CD4-positive, alpha-beta T cell treated with Interleukin-21 for 1 hour (primary cell): ENCODE measurements at regions not wholly inside any gene's neighbourhood (a gene's known extent, or its start where the extent isn't known, plus 50 kb on each side); places are given as distances from the start of the nearest gene placed in this dataset.
"Not testable (repeated sequence)": the region's sequence is repeated elsewhere in the genome, so short reads cannot be mapped to it uniquely, and the experiment has no call there.

Experiments
- DNase-seq: peaks from one replicate; pipeline ENCODE4 v3.0.0-alpha.2; 2020

DNA sequence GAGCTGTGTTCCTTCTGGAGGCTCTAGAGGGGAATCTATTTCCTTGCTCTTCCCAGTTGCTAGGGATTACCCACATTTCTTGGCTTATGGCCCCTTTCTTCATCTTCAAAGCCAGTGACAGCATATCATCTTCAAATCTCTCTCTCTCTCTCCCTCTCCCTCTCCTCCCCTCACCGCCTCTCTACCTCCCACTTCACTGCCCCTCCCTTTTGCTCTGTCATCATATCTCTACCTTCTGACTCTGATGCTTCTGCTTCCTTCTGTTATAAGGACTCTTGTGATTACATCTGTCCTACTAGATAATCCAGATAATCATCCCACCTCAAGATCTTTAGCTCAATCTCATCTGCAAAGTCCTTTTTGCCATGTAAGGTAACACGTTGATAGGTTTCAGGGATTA is 93.1 kb upstream of the TEX13D start:
- DNase-seq = peak; percentile 40

DNA sequence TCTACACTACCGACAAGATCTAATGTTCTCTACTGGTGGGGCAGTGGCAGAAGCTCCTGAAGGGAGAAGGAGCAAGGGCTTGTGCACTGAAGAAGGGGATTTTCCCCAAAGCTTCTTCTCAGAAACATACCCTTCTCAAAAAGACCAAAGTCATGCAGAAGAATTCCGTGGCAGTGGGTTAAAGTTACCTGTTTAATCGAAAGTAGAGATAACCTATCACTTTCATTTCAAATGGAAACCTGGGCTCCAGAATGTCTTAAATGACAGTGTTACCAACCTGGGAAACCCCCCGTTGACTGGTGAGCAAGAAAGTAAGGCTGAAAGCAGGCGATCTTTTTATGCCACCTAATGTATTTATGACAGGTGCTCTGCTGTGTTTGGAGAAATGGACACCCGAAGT is 92.5 kb upstream of the TEX13D start:
- DNase-seq = peak; percentile 64

DNA sequence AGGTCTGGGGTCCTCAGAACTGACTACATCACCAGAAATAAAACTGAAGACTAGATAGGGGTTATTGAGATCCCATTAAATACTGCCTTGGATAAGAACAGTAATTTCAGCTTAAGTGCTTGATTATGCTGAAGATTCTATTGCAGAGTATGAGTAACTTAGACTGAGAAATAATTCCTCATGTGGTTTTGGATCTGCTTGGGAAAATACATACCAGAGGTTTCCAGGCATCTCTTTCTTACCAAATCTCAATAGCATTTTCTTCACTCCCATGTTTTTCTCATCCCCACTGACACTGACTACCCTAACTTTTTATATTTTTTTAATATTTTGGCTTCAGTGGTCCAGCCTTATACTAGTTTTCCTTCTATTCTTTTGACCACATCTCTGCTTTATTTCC is 92.0 kb upstream of the TEX13D start:
- no peak for DNase-seq

DNA sequence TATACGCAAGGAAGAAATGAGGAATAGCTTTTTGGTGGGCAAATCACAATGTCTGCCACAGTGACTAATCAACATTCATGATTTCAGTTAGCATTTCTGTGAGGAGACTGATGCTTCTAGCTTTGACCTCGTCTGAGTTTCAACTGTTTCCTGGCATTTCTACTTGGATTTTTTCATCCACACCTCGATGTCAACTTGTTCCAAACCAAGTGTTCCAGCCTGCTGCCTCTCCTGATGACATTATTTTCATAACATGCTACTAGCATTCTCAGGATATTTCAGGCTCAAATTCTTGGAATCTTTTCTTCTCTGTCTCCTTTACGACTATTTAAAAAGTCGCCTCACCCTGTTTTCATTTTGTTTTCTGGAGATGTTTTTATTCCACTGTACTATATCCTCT is 90.3 kb upstream of the TEX13D start:
- DNase-seq = no peak

DNA sequence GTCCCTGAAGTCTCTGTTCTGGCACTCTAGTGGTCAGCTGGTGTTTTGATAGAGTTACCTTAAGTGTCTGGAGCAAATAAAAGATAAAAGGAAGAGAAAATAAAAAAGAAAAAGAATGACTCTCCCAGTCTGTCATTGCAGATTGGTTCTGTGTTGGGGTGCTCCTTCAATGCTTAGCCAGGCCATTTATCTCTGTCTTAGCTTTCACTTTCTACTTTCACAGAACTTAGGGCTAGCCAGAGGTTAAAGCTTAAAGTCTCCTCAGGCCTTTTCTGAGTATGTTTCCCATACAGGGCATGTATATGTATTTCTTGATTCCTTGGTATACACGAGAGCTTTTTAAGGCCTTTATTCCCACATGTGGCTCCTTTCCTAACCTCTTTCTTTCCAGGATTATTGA is 83.1 kb upstream of the TEX13D start:
- no peak for DNase-seq

DNA sequence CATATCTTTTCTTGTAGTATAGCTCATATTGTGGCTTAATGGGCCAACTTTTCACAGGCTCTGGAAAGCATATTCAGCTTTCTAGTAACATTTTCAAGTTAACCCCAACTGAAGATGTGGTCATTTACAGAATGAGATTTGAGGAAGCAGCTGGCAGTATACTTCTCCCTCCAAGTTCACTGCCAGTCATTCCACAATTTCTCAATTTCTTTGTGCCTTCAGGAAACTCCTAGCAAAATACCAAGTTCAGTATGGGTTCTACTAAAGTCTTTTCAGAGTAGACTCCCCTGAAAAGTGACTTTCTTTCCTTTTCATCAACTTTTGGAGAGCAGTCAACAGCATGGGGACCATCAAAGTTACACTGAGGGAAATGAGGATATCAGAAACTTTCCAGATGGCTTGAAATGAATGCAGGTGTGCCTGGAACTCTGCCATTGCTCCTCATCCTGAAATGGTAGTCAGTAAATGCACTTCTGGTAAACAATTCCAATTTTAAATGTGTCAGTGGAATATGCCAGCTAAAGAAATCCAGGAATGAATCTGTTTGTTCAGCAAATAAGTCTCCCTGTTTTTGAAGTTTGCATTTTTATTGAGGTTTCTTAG is 81.5 kb upstream of the TEX13D start:
- DNase-seq = no peak

DNA sequence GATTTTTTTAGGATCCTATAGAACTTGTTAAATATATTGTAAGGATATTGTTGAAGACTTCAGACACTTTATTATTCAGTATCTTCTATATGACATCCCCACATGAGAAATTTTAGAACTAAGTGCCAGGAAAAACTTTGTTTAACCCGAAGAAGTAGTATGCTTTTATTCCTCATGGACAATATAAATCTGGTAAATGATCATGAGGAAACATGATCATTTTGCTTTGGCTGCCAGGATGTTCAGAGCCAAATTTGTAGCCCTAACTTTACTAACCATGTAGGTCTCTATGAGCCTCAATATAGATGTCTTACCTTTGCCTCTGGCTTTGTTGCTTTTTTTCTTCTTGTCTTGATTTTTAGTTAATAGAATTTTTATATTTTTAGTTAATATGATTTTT is 77.8 kb upstream of the TEX13D start:
- no peak for DNase-seq

DNA sequence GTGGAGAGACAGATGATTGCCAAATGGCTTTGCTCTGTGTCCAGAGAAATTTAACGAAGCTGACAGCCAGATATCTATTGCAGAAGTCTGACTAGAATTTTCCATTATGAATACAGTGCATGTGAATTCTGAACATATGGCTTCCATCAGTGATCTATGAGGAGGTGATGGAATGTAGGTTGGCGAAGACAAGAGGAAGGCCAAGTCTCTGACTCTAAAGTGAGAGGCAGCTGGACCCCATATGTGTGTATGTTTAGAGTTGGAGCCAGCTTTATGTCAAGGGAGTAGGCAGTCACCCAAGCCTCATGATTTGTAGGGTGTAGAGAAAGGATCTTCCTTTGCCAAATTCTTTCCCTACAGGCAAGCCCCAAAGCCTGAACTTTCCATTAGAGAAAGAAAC is 76.2 kb upstream of the TEX13D start:
- DNase-seq = no peak

DNA sequence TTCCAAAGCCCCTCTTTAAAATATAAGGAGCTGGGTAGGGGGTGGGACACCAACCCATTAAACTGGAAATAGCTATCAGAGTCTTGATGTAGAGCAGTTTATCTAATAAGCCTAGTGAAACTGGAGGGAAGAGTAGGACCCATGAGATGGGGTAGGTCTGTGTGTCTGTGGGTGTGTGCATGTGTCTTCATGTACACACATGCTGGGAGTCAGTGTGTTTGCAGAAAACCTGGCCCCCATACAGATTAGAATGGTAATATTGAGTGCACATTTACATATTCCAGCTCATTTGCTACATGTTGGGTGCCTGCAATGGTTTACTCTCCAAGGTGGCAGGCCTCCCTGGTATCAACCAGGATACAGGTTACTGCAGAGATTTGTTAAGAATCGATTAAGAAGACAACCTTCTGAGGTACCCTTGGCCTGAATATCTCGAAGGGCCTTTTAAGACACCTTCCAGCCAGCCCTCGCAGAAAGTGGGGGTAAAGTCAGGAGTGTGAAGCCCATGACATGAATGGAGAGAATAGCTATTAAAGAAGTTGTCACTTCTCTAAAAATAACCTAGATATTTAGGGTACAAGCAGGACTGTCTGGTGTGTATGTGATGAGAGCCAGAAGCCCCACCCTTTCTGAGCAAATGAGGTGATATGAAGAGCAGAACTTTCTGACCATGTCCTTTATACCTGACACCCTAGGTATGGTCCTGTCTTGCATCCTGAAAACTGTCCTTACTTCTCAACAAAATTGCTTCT is 75.7 kb upstream of the TEX13D start:
- no peak for DNase-seq

DNA sequence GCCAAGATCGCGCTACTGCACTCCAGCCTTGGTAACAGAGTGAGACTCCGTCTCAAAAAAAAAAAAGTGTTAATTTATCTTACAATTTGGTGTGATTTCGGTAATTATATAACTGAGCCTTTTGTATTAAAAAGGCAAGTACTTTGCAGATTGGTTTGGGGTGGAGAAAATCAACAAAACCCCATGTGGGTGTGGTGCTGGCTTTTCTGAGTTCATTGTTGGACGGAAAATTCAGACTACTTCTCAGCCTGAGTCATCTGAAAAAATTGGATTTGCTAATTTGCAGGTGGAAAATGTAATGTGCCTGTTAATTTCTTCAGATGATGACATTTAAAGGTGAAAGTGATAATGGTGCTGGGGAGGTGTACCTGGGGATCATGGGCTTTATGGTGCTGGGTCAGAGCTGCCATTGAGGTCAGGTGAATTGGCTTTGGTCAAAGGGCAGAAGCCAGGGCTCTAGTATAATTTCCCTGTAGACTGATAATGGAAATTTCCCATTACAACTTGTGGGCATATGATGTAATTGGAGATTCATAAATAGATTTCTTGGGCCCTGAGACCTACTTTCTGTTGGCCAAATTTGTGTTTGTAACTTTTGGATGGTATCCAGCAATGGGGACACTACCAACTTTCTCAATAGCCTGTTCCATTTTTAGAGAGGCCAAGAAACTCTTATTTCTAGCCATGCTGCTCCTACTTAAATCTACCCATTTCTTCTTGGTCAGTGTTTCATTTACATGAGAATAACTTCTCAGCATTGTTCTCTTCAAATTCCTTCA is 74.3 kb upstream of the TEX13D start:
- DNase-seq = no peak

DNA sequence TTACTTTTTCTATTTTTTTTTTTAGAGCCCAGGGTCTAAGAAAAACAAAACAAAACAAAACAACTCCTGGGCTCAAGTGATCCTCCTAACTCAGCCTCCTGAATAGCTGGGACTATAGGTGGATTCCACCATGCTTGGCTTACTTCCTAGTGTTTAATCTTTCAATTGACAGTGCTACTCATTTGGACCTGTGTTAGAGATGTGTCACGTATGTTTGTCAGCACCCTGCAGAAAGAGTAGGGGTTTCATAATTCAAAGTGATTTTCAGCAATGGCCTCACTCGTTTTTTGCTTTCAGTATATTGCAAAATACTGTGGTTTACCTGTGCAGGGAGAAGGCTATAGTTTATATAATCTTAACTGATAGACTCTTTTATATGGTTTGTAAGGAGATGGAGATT is 71.6 kb upstream of the TEX13D start:
- DNase-seq = no peak

DNA sequence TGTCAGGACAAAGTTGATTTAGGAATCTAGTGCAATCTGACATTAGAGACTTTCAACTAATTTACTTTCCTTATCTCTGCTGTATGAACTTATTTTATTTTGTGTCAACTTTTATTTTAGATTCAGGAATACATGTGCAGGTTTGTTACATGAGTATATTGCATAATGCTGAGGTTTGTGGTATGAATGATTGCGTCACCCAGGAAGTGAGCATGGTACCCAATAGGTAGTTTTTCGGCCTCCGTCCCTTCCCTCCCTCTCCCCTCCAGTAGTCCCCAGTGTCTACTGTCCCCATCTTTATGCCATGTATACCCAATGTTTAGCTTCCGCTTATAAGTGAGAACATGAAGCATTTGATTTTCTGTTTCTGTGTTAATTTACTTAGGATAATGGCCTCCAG is 68.7 kb upstream of the TEX13D start:
- DNase-seq = no peak

DNA sequence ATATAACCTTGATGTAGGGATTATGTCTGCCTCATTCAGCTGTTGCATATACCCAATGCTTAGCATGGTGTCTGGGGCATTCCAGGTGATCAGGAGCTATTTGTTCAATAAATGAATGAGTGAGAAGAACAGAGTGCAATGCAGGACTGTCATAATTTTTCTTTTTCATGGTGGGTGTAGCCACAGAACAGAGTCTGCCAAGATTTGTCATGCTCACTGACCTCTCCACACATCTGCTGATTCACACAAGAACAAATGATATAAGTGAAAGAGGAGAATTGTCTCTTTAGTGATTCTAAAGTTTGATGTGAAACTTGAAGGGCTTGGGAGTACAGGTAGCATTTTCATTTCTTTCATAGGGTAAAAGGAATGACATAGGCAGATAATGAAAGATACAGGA is 64.4 kb upstream of the TEX13D start:
- no peak for DNase-seq

DNA sequence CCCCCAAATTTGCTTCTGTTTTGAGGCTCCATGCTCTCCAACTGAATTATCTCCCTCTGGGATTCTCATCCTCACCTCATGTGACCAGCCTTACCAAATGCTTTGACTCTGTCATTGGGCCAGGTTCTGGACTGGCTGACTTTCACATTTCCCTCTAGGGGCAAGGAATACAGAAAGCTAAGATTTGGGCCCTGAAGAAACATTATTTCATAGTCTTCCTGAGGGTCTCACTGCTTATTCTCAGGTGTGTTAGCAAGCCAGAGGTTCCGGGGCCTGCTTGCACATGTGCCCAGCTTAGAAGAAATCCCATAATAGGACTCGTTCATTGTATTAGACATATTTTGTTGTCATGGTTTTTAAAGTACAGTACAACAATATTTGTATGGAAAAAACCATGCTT is 62.6 kb upstream of the TEX13D start:
- DNase-seq = no peak

DNA sequence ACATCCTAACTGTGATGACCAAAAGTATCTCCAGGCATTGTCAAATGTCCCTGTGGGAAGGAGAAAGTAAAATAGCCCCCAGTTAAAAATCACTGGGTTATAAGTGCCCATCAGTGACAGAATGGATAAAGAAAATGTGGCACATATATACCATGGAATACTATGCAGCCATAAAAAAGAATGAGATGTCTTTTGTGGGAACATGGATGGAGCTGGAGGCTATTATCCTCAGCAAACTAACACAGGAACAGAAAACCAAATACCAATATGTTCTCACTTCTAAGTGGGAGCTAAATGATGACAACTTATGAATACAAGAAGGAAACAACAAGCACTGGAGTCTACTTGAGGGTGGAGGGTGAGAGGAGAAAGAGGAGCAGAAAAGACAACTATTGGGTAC is 60.9 kb upstream of the TEX13D start:
- DNase-seq = not testable (repeated sequence)

DNA sequence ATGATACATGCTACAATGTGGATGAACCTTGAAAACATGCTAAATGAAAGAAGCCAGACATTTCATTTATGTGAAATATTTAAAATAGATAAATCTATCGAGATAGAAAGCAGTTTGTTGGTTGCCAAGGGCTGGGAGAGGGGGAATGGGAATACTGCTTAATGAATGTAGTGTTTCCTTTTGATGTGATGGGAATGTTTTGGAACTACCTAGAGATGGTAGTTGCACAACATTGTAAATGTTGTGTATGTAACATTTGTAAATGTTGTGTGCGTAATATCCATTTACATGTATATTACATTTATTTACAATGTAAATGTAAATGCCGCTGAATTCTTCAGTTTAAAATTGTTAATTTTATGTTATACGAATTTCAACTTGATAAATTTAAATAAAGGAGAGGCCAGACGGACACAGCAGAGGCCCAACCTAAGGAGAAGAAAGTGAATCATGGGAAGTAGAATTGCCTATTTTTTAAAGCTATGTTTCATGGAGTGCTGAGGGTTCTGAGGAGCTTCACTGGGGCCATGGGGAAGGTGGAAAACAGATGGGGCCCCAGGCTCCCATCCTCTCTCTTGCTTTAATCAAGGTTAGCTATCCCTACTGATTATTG is 60.0 kb upstream of the TEX13D start:
- DNase-seq = no peak

DNA sequence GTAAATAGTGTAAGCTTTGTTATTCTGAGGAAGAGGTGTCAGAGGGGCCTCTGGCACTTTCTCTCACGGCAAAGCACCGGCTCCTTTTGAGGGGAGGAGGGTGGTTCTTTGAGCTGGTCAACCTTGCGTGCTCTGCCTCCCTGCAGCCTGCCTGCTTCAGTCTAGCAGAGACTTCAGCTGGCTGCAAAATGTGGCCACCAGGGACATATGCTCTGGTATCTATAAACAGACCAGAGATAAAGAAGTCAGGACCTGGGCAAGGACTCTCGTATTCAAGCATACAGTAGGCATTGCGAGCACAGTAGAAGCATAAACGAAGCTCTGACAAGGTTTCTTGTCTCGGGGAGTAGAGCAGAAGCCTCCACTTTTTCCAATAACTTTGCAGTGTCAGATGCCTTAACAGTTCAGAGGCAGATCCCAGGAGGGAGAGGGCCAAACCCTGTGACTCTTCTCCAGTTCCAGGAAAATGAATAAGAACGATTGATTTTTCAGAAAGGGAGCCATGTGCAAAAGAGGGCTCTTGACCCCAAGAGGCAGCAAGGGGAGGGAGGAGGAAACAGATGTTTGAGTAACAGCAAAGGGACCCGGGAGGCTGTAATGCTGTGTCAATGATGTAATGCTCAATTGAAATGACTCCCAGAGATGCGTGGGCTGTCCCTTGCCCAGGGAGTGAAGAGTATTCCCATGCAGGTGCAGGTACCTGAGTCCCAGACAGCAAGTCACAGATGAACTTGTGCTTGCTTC is 57.9 kb upstream of the TEX13D start:
- DNase-seq = no peak

DNA sequence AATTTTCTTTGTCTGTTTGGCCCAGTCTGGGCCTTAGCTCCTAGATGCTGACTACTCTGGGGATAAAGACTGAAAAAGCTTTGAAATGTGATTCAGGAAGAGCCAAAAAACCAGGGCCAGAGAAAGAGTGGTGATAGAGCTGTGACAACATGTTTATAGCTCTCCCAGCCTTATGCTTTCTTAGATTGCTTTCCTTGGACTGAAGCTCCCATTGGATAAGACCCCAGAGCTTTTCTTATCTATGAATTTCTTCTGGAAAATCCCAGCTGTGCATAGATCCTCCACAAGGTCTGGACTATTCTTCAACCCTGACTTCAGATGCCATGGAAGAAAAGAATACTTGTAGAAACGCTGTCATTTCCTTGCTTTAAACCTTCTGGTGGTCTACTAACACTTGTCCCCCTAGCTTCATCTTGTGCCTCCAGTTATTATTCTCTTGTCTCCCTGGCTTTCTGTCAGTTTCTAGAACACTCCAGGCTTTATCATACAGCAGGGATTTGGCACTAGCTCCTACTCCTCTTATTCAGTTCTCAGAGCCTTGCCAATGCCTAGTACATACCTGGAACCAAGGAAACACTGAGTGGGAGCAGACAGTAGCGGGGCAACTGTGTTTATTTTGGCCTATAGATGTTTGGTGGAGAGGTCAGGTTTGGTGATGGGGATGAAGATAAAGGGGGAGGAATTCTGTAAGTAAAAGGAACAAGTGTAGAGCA is 57.1 kb upstream of the TEX13D start:
- no peak for DNase-seq

DNA sequence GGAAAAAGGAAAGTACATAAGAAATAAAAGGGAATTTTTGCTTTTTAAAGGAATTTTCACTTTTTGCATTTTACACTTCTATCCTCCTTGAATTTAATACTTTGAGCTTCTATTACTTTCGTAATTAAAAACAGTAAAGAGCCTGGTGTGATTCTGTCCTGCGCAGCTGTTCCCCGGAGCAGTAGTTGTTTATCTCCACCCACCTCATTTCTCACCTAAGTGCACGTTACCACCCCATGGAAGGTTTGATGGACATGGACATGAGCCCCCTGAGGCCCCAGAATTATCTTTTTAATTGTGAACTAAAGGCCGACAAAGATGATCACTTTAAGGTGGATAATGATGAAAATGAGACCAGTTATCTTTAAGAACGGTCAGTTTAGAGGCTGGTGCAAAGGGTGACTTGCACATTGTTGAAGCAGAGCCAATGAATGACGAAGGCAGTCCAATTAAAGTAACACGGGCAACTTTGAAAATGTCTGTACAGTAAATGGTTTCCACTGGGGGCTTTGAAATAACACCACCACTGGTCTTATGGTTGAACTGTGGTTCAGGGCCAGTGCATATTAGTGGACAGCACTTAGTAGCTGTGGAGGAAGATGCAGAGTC is 52.1 kb upstream of the TEX13D start:
- DNase-seq = no peak

DNA sequence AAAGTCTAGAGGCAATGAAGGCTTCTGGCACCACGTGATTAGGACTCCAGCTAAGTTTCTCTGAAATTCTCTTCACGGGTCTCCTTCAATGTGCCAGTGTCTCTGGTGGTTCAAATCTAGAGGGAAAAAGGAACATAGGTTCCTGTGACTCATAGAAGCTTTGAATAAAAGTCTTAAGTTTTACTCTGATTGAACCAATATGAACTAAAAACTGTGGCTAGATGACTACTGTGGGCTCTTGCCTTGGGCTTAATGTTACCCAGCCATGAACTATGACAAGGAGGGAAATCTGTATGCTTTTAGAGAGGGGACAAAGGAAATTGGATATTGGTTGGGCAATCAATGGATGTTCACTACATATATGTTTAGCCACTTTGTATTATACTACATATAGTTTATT is 49.9 kb upstream of the TEX13D start:
- DNase-seq = no peak
